Left ventricle myocardium inferior (tissue), 1 donor: ENCODE measurements at regions not wholly inside any gene's neighbourhood (a gene's known extent, or its start where the extent isn't known, plus 50 kb on each side); places are given as distances from the start of the nearest gene placed in this dataset.

Source experiments
- DNase-seq: peaks from one replicate; pipeline ENCODE4 v3.0.0-alpha.2; 2020
- H3K27ac ChIP-seq: fragments of 200-600 bp; replicated peaks from 2 replicates; pipeline ENCODE4 v1.8.0; 2021
- H3K27me3 ChIP-seq: fragments of 200-600 bp; 2 replicates; pipeline ENCODE4 v1.8.0; 2021; ENCODE audit warnings: low read depth
- H3K36me3 ChIP-seq: fragments of 200-600 bp; 2 replicates; pipeline ENCODE4 v1.8.0; 2021
- H3K4me1 ChIP-seq: fragments of 200-600 bp; 2 replicates; pipeline ENCODE4 v1.8.0; 2021
- H3K4me3 ChIP-seq: fragments of 200-600 bp; 2 replicates; pipeline ENCODE4 v1.8.0; 2021; ENCODE audit warnings: mild to moderate bottlenecking, moderate library complexity
- H3K9me3 ChIP-seq: fragments of 200-600 bp; replicated peaks from 2 replicates; pipeline ENCODE4 v1.8.0; 2021
- CTCF ChIP-seq: fragments of 200-600 bp; IDR thresholded peaks from 2 replicates; pipeline ENCODE4 v1.8.0; 2021; ENCODE audit warnings: antibody characterized with exemption, mild to moderate bottlenecking, borderline replicate concordance
- intact Hi-C: fragments of 100-400 bp; cut with micrococcal nuclease; formaldehyde crosslinking; loops from one replicate; pipeline ENCODE4 v1.11.0; 2022
- donor health status: DM: no; HTN: yes; CAD: no; lungs with severe emphysema.

DNA sequence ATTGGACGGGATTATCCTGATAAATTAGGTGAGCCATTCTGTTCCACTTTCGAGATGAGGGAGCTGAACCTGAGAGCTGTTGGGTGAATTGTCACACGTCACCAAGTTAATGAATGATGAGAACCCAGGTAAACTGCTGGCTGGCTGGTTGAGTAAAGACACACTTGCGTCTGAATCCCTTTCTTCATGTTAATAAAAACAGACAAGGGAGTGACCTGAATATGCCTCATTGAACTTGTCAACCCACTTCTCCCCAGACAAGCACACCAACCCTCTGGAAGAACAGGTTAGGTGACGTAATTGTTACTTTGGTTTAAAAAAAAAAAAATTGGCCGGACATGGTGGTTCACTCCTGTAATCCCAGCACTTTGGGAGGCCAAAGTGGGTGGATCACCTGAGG is 400.9 kb upstream of the CDH5 start:
- no peak for TF ChIP-seq CTCF
- no peak for DNase-seq
- Histone ChIP-seq H3K4me1 (no peaks in the 10 kb centered on the region), H3K27ac (no peak overlapping the region), H3K36me3 (no peaks in the 10 kb centered on the region), H3K27me3 (peaks cover 3% of the 10 kb centered on the region), H3K9me3 (no peaks in the 10 kb centered on the region), H3K4me3 (no peak overlapping the region)
- intact Hi-C loops = no loop called here

DNA sequence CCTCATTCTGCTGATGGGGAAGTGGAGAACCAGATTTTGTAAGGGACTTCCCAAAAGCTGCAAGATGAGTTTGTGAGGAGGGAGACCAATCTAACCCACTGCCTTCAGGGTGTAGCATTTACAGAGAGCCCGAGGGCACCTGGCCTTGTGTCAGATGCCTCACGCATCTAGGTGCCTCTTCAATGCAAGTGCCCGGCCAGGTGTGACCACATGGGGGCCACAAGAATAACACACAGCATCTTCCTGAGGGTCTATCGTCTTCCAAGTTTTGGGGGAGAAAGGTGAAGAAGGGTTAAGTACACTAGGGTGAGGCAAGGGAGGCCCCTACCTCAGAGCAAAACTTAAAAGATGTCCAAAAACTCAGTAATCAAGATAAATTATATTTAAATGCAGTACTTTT is 401.7 kb upstream of the CDH5 start:
- no peaks in the 10 kb centered on the region for H3K9me3 ChIP-seq
- H3K27me3 ChIP-seq = peaks cover 3% of the 10 kb centered on the region
- H3K4me3 ChIP-seq = no peak overlapping the region
- H3K27ac ChIP-seq = no peak overlapping the region
- no peaks in the 10 kb centered on the region for H3K4me1 ChIP-seq
- no peaks in the 10 kb centered on the region for H3K36me3 ChIP-seq
- TF ChIP-seq CTCF = no peak
- intact Hi-C loops = no loop called here
- no peak for DNase-seq

- H3K27me3 ChIP-seq = peaks cover 3% of the 10 kb centered on the region
- no peak overlapping the region for H3K27ac ChIP-seq
- no peak for TF ChIP-seq CTCF
- no peaks in the 10 kb centered on the region for H3K9me3 ChIP-seq
- no peaks in the 10 kb centered on the region for H3K4me1 ChIP-seq
- no peak for DNase-seq
- no peaks in the 10 kb centered on the region for H3K36me3 ChIP-seq
- no peak overlapping the region for H3K4me3 ChIP-seq
- intact Hi-C loops = no loop called here
These were observed 404.9 kb upstream of the CDH5 start for GRCh38 chr16:65961476-65962143.

DNA sequence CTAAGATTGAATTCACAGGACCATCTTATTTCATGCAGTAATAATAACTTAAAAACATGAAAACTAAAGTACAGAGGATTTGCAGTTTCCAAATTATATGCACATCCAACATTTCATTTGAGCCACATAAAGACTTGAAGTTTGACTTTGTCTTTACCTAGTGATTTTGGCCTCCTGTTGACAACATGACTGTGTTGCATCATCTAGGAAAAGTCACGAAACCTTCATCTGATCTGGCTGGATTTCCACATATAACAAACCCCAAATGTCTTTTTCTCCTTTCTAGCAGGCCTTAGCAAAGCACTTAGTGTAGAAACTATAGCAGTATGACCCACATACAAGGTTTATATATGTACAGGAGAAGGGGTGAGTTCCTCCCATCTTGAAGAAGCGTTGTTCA is 406.5 kb upstream of the CDH5 start:
- Histone ChIP-seq H3K27ac (no peak overlapping the region), H3K4me1 (no peaks in the 10 kb centered on the region), H3K27me3 (no peaks in the 10 kb centered on the region), H3K9me3 (no peaks in the 10 kb centered on the region), H3K36me3 (no peaks in the 10 kb centered on the region), H3K4me3 (no peak overlapping the region)
- intact Hi-C loops = no loop called here
- no peak for TF ChIP-seq CTCF
- no peak for DNase-seq

DNA sequence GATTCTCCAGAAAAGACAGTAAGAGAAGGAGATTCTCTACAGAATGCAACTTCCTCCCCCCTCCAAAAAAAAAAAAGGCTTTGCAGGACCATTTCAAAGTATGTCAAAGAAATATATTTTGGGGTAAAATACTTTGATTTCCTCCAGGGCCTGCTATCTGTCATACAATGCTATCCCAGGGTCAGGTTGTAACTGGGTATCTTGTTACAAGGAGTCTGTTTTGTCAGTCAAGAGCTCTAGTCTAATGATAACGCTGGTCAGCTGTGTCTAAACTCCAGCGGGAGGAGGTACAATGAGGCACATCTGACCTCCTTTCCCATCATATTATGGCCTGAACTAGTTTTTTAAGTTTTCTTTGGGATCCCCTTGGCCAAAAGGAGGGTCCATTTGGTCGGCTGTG is 408.4 kb upstream of the CDH5 start:
- intact Hi-C loops = no loop called here
- TF ChIP-seq CTCF = no peak
- H3K27me3 ChIP-seq = no peaks in the 10 kb centered on the region
- H3K36me3 ChIP-seq = no peaks in the 10 kb centered on the region
- H3K9me3 ChIP-seq = no peaks in the 10 kb centered on the region
- DNase-seq = no peak
- no peak overlapping the region for H3K4me3 ChIP-seq
- no peak overlapping the region for H3K27ac ChIP-seq
- H3K4me1 ChIP-seq = no peaks in the 10 kb centered on the region
